Osteoblast (primary cell): ENCODE measurements at regions not wholly inside any gene's neighbourhood (a gene's known extent, or its start where the extent isn't known, plus 50 kb on each side); places are given as distances from the start of the nearest gene placed in this dataset.

Experiments
- DNase-seq: peaks from one replicate; pipeline ENCODE4 v3.0.0; 2011; ENCODE audit warnings: low spot score, mixed read lengths; ENCODE audit not compliant: insufficient read length; ENCODE audit errors: missing footprints
- H2AFZ ChIP-seq: 2 replicates; pipeline ENCODE4 v1.6.0; 2011; ENCODE audit warnings: mild to moderate bottlenecking, low read length
- H3K27ac ChIP-seq: 2 replicates; pipeline ENCODE4 v1.5.1; 2011; ENCODE audit warnings: mild to moderate bottlenecking, low read depth, low read length, moderate library complexity
- H3K27me3 ChIP-seq: 2 replicates; pipeline ENCODE4 v1.6.0; 2012; ENCODE audit warnings: mild to moderate bottlenecking, control low read depth, inconsistent platforms, low read length, moderate library complexity; ENCODE audit not compliant: insufficient read depth
- H3K36me3 ChIP-seq: 2 replicates; pipeline ENCODE4 v1.5.1; 2011; ENCODE audit warnings: mild to moderate bottlenecking, low read length, control low read depth, moderate library complexity; ENCODE audit not compliant: insufficient read depth
- H3K4me1 ChIP-seq: 2 replicates; pipeline ENCODE4 v1.5.1; 2011; ENCODE audit warnings: mild to moderate bottlenecking, low read length, control low read depth, moderate library complexity; ENCODE audit not compliant: insufficient read depth
- H3K4me2 ChIP-seq: 2 replicates; pipeline ENCODE4 v1.6.0; 2011; ENCODE audit warnings: mild to moderate bottlenecking, low read length; ENCODE audit not compliant: insufficient read depth
- H3K4me3 ChIP-seq: fragments of 200-600 bp; sonication (generic); 3 replicates; pipeline ENCODE4 v1.5.1; 2012; ENCODE audit warnings: mild to moderate bottlenecking, low read length, inconsistent platforms; ENCODE audit not compliant: insufficient read depth
- H3K79me2 ChIP-seq: 2 replicates; pipeline ENCODE4 v1.6.0; 2012; ENCODE audit warnings: mild to moderate bottlenecking, low read length, control low read depth, inconsistent platforms; ENCODE audit not compliant: insufficient read depth
- H3K9me3 ChIP-seq: 2 replicates; pipeline ENCODE4 v1.5.1; 2011; ENCODE audit warnings: low read depth, low read length, control low read depth
- H4K20me1 ChIP-seq: 2 replicates; pipeline ENCODE4 v1.6.0; 2012; ENCODE audit warnings: mild to moderate bottlenecking, low read length, control low read depth; ENCODE audit not compliant: insufficient read depth
- CTCF ChIP-seq: IDR thresholded peaks from 2 replicates; pipeline ENCODE4 v1.5.1; 2011; ENCODE audit warnings: mild to moderate bottlenecking, low read depth, low read length, moderate library complexity; ENCODE audit errors: extremely low read depth

DNA sequence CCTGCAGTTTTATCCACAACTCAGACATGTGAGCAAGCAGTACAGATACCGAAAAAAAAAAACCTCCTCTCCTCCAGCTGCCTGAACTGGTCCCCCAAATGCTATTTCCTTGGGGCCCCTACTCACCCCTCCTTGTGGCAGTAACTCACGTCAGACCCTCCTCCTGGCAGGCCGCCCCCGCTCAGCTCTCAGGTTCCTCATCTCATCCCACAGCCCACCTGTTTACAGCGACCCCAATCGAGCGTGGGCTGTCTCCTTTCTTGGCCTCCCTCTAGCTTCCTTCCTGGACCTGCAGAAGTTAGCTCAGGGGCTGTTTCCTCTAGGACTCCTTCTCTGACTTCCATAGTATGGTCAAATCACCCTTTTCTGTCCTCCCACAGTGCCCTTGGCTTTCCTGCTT is 455.3 kb downstream of the BCL11B start:
- no peak for TF ChIP-seq CTCF
- Histone ChIP-seq H3K36me3 (no peaks in the 10 kb centered on the region), H3K79me2 (no peaks in the 10 kb centered on the region), H3K4me2 (no peak overlapping the region), H3K9me3 (no peaks in the 10 kb centered on the region), H3K27me3 (no peaks in the 10 kb centered on the region), H3K4me3 (no peak overlapping the region), H3K27ac (no peak overlapping the region), H2AFZ (no peak overlapping the region), H3K4me1 (no peaks in the 10 kb centered on the region), H4K20me1 (no peaks in the 10 kb centered on the region)
- no peak for DNase-seq

DNA sequence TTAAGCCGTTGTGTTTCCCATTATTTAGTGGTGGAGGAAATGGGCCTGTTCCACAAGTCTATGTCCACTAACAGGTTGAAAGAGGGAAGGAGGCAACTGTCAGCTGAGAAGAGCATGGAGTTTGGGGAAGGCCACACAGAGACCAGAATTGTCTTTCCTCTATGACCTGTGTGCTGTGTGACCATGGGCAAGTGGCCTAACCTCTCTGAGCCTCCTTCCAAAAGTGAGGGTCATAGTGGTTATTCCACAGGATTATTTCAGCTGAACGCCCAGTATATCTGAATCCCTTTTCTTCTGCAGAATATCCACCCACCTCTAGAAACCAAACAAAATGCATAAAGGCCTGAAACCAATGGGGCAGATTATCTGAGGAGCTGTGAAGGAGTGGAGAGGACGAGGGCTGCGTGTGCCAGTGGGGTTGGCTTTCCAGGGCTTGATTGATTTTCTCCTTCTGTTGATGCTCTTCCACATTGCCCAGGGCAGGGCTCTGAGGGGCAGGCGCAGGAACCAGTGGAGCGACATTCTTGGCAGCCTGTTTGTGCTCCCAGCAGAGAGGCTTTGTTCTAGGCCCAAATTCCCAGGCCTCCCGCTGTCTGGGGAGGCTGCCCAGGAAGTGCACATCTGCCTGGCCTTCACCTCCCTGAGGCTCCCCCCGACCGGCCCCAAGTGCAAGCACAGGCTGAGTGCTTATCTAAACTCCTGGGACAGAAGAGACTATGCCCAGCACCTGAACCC is 452.7 kb downstream of the BCL11B start:
- no peaks in the 10 kb centered on the region for H4K20me1 ChIP-seq
- H2AFZ ChIP-seq: no peak overlapping the region
- H3K79me2 ChIP-seq: no peaks in the 10 kb centered on the region
- no peaks in the 10 kb centered on the region for H3K36me3 ChIP-seq
- DNase-seq: no peak
- no peaks in the 10 kb centered on the region for H3K4me1 ChIP-seq
- H3K27me3 ChIP-seq: no peaks in the 10 kb centered on the region
- no peak for TF ChIP-seq CTCF
- no peaks in the 10 kb centered on the region for H3K9me3 ChIP-seq
- H3K4me2 ChIP-seq: no peak overlapping the region
- H3K27ac ChIP-seq: no peak overlapping the region
- H3K4me3 ChIP-seq: no peak overlapping the region

DNA sequence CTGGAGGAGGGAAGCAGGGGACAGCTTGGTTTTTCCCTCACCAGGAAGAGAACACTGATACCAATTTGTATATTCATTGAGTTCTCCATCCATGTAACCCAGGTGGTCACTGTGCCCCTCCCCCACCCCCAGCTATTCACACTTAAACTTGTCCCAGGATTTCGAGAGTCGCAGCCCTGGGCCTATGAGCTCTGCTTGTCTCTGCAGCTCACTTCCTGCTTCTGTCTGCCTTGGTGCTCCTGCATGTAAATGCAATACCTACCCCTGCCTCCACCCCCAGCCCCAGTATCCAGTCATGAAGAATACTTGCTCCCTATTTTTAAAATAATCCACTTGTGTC is 452.2 kb downstream of the BCL11B start:
- Histone ChIP-seq H4K20me1 (no peaks in the 10 kb centered on the region), H3K4me2 (no peak overlapping the region), H3K4me1 (no peaks in the 10 kb centered on the region), H2AFZ (no peak overlapping the region), H3K9me3 (no peaks in the 10 kb centered on the region), H3K27me3 (no peaks in the 10 kb centered on the region), H3K27ac (no peak overlapping the region), H3K79me2 (no peaks in the 10 kb centered on the region), H3K4me3 (no peak overlapping the region), H3K36me3 (no peaks in the 10 kb centered on the region)
- no peak for DNase-seq
- TF ChIP-seq CTCF: no peak

GRCh38 chr14:98822917-98823316 is 449.1 kb downstream of the BCL11B start:
- no peak overlapping the region for H2AFZ ChIP-seq
- H4K20me1 ChIP-seq: no peaks in the 10 kb centered on the region
- no peak for DNase-seq
- no peaks in the 10 kb centered on the region for H3K36me3 ChIP-seq
- H3K27me3 ChIP-seq: no peaks in the 10 kb centered on the region
- H3K4me3 ChIP-seq: no peak overlapping the region
- no peak overlapping the region for H3K4me2 ChIP-seq
- TF ChIP-seq CTCF: no peak
- no peaks in the 10 kb centered on the region for H3K4me1 ChIP-seq
- no peak overlapping the region for H3K27ac ChIP-seq
- no peaks in the 10 kb centered on the region for H3K9me3 ChIP-seq
- no peaks in the 10 kb centered on the region for H3K79me2 ChIP-seq
